Astrocyte (in vitro differentiated cells and primary cell): ENCODE measurements at regions not wholly inside any gene's neighbourhood (a gene's known extent, or its start where the extent isn't known, plus 50 kb on each side); places are given as distances from the start of the nearest gene placed in this dataset.

Experiments
- DNase-seq: peaks from one replicate; pipeline ENCODE4 v3.0.0-alpha.2; 2010; ENCODE audit warnings: low read depth
- FAIRE-seq: peaks from 2 replicates; lab custom pipeline; 2011; peaks lifted over from hg19 to GRCh38; lab: Jason Lieb, UNC
- H2AFZ ChIP-seq: 2 replicates; pipeline ENCODE4 v1.6.0; 2012; ENCODE audit warnings: low read depth, low read length, inconsistent platforms
- H3K27ac ChIP-seq: 2 replicates; pipeline ENCODE4 v1.5.1; 2011; ENCODE audit warnings: low read depth, low read length, inconsistent platforms
- H3K27me3 ChIP-seq: 2 replicates; pipeline ENCODE4 v1.6.0; 2011; ENCODE audit warnings: low read length, inconsistent platforms; ENCODE audit not compliant: insufficient read depth
- H3K36me3 ChIP-seq: 2 replicates; pipeline ENCODE4 v1.5.1; 2011; ENCODE audit warnings: low read length, inconsistent platforms; ENCODE audit not compliant: insufficient read depth
- H3K4me1 ChIP-seq: 2 replicates; pipeline ENCODE4 v1.5.1; 2011; ENCODE audit warnings: low read length, inconsistent platforms; ENCODE audit not compliant: insufficient read depth
- H3K4me2 ChIP-seq: 2 replicates; pipeline ENCODE4 v1.6.0; 2012; ENCODE audit warnings: low read length, inconsistent platforms
- H3K4me3 ChIP-seq: 2 replicates; pipeline ENCODE4 v1.5.1; 2011; ENCODE audit warnings: low read depth, mild to moderate bottlenecking, low read length, inconsistent platforms; ENCODE audit not compliant: insufficient read depth
- H3K79me2 ChIP-seq: 2 replicates; pipeline ENCODE4 v1.6.0; 2012; ENCODE audit warnings: mild to moderate bottlenecking, low read length, inconsistent platforms; ENCODE audit not compliant: insufficient read depth
- H3K9ac ChIP-seq: 2 replicates; pipeline ENCODE4 v1.6.0; 2012; ENCODE audit warnings: mild to moderate bottlenecking, low read length, inconsistent platforms
- H3K9me3 ChIP-seq: 2 replicates; pipeline ENCODE4 v1.5.1; 2012; ENCODE audit warnings: low read depth, mild to moderate bottlenecking, low read length, inconsistent platforms; ENCODE audit not compliant: insufficient read depth
- H4K20me1 ChIP-seq: 2 replicates; pipeline ENCODE4 v1.6.0; 2012; ENCODE audit warnings: low read length, inconsistent platforms; ENCODE audit not compliant: insufficient read depth
- H3K27ac Mint-ChIP-seq: one replicate; pipeline ENCODE4 v1.8.0; 2021; ENCODE audit warnings: mild to moderate bottlenecking, mixed read lengths; ENCODE audit not compliant: unreplicated experiment
- H3K27me3 Mint-ChIP-seq: one replicate; pipeline ENCODE4 v1.8.0; 2021; ENCODE audit warnings: low read depth, mixed read lengths; ENCODE audit not compliant: unreplicated experiment
- H3K36me3 Mint-ChIP-seq: one replicate; pipeline ENCODE4 v1.8.0; 2021; ENCODE audit warnings: low read depth, mixed read lengths; ENCODE audit not compliant: unreplicated experiment
- H3K4me1 Mint-ChIP-seq: one replicate; pipeline ENCODE4 v1.8.0; 2021; ENCODE audit warnings: low read depth, mixed read lengths; ENCODE audit not compliant: unreplicated experiment
- H3K4me3 Mint-ChIP-seq: one replicate; pipeline ENCODE4 v1.8.0; 2021; ENCODE audit warnings: mild to moderate bottlenecking, moderate library complexity, mixed read lengths; ENCODE audit not compliant: unreplicated experiment
- H3K9me3 Mint-ChIP-seq: one replicate; pipeline ENCODE4 v1.8.0; 2021; ENCODE audit warnings: mild to moderate bottlenecking, mixed read lengths; ENCODE audit not compliant: unreplicated experiment
- EZH2 ChIP-seq: IDR thresholded peaks from 2 replicates; pipeline ENCODE4 v1.6.1; 2012; ENCODE audit warnings: mild to moderate bottlenecking, low read length, inconsistent platforms; ENCODE audit not compliant: insufficient read depth
- TF ChIP-seq, protein P1 (sequence below): IDR thresholded peaks from 2 replicates; pipeline ENCODE4 v1.5.1; 2011; ENCODE audit warnings: low read depth, mild to moderate bottlenecking, inconsistent platforms, low read length, moderate library complexity; ENCODE audit not compliant: insufficient read depth

DNA sequence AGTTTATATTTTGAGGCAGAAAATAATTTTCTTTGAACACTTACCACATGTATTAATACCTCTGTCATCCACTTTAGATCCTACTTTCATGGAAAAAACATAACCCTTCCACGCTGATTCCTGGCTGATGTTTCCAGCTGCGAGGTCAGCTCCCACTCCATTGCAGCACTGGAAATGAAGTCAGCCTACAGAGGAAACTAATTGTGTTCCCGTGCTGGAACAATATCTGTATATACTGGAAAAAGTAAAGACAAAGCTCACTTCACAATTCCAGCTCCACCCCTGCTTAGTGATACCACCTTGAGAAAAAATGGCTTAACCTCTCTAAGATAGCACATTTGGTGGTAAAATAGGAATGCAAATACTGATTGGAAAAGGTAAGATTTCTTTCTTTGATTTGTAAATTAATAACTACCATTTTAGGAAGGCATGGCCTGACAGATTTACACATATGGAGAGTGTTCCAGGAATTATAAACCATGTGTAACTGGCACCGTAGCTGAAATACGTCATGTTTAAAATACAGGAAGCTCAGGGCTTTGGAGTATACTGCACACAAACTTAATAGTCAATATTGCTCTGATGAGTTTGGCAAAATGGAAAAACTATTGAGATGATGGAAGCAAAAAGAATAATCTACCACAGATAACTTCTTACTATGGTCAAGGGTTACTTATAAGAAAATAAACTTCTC lies 90.0 kb downstream of the TRIB2 start:
- no peak overlapping the region for H3K9ac ChIP-seq
- no peak for TF ChIP-seq EZH2
- TF ChIP-seq, protein P1, sequence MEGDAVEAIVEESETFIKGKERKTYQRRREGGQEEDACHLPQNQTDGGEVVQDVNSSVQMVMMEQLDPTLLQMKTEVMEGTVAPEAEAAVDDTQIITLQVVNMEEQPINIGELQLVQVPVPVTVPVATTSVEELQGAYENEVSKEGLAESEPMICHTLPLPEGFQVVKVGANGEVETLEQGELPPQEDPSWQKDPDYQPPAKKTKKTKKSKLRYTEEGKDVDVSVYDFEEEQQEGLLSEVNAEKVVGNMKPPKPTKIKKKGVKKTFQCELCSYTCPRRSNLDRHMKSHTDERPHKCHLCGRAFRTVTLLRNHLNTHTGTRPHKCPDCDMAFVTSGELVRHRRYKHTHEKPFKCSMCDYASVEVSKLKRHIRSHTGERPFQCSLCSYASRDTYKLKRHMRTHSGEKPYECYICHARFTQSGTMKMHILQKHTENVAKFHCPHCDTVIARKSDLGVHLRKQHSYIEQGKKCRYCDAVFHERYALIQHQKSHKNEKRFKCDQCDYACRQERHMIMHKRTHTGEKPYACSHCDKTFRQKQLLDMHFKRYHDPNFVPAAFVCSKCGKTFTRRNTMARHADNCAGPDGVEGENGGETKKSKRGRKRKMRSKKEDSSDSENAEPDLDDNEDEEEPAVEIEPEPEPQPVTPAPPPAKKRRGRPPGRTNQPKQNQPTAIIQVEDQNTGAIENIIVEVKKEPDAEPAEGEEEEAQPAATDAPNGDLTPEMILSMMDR: no peak
- no peaks in the 10 kb centered on the region for H3K79me2 ChIP-seq
- DNase-seq: no peak
- H3K4me1 Mint-ChIP-seq: peaks cover 4% of the 10 kb centered on the region
- no peak overlapping the region for H2AFZ ChIP-seq
- FAIRE-seq: no peak
- H3K4me1 ChIP-seq: no peaks in the 10 kb centered on the region
- H3K4me3 ChIP-seq: no peak overlapping the region
- H3K27me3 Mint-ChIP-seq: no peaks in the 10 kb centered on the region
- no peak overlapping the region for H3K27ac Mint-ChIP-seq
- no peaks in the 10 kb centered on the region for H3K27me3 ChIP-seq
- no peak overlapping the region for H3K27ac ChIP-seq
- no peaks in the 10 kb centered on the region for H3K36me3 ChIP-seq
- H3K9me3 Mint-ChIP-seq: peaks cover 8% of the 10 kb centered on the region
- H3K9me3 ChIP-seq: peaks cover 5% of the 10 kb centered on the region
- no peak overlapping the region for H3K4me2 ChIP-seq
- H4K20me1 ChIP-seq: no peaks in the 10 kb centered on the region
- no peak overlapping the region for H3K4me3 Mint-ChIP-seq
- no peaks in the 10 kb centered on the region for H3K36me3 Mint-ChIP-seq

- Histone ChIP-seq H3K4me2 (no peak overlapping the region), H3K4me3 (no peak overlapping the region), H3K27me3 (no peaks in the 10 kb centered on the region), H3K9ac (no peak overlapping the region), H3K9me3 (no peaks in the 10 kb centered on the region), H3K36me3 (no peaks in the 10 kb centered on the region), H4K20me1 (no peaks in the 10 kb centered on the region), H3K4me1 (no peaks in the 10 kb centered on the region), H3K27ac (no peak overlapping the region), H2AFZ (no peak overlapping the region), H3K79me2 (no peaks in the 10 kb centered on the region)
- no peaks in the 10 kb centered on the region for H3K9me3 Mint-ChIP-seq
- H3K36me3 Mint-ChIP-seq: no peaks in the 10 kb centered on the region
- peaks cover 2% of the 10 kb centered on the region for H3K4me1 Mint-ChIP-seq
- no peak overlapping the region for H3K27ac Mint-ChIP-seq
- no peak for FAIRE-seq
- H3K27me3 Mint-ChIP-seq: no peaks in the 10 kb centered on the region
- TF ChIP-seq EZH2: no peak
- TF ChIP-seq, protein P1: no peak
- no peak for DNase-seq
- no peak overlapping the region for H3K4me3 Mint-ChIP-seq
Observed at GRCh38 chr2:12807907-12808810, 91.4 kb downstream of the TRIB2 start.
